ENCODE measurements at regions not wholly inside any gene's neighbourhood (a gene's known extent, or its start where the extent isn't known, plus 50 kb on each side); places are given as distances from the start of the nearest gene placed in this dataset.

DNA sequence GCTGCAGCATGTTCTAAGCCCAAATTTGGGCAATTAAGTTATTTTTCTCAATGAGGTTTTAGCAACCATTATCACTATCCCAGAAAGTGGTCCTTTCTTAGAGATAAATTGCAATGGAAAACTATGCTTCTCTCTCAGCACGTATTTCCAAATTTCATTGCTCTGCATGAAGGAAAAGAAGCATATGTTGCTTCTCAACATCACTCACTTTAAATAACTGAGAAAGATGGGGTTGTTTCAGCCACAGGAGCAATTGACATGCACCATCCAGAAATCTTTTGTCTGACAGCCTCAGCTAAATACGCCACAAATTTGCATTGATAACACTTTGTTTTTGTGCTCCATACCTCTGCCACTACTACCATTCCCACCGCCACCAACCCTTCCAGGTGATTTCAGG, 157.6 kb upstream of the PKN2 start:
- Histone ChIP-seq H3K4me3 (no peak overlapping the region), H3K27me3 (no peaks in the 10 kb centered on the region), H3K27ac (no peak overlapping the region), H3K9me3 (no peaks in the 10 kb centered on the region), H3K4me1 (peaks cover 0 to 2% (median 0%) of the 10 kb centered on the region in 3 donors), H3K36me3 (no peaks in the 10 kb centered on the region)
- TF ChIP-seq POLR2A (IDR thresholded peaks at IDR 0.05) (no peak), EP300 (IDR thresholded peaks at IDR 0.05) (no peak), POLR2AphosphoS5 (IDR thresholded peaks at IDR 0.05) (no peak)
- TF ChIP-seq, protein P1, sequence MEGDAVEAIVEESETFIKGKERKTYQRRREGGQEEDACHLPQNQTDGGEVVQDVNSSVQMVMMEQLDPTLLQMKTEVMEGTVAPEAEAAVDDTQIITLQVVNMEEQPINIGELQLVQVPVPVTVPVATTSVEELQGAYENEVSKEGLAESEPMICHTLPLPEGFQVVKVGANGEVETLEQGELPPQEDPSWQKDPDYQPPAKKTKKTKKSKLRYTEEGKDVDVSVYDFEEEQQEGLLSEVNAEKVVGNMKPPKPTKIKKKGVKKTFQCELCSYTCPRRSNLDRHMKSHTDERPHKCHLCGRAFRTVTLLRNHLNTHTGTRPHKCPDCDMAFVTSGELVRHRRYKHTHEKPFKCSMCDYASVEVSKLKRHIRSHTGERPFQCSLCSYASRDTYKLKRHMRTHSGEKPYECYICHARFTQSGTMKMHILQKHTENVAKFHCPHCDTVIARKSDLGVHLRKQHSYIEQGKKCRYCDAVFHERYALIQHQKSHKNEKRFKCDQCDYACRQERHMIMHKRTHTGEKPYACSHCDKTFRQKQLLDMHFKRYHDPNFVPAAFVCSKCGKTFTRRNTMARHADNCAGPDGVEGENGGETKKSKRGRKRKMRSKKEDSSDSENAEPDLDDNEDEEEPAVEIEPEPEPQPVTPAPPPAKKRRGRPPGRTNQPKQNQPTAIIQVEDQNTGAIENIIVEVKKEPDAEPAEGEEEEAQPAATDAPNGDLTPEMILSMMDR (IDR thresholded peaks at IDR 0.05): no peak
- 84 to 93% methylated on average over 3 of the region's 3 CpGs for WGBS, 2 donors (ENCODE audit: low coverage in 1 of 2)
- no peak for ATAC-seq

DNA sequence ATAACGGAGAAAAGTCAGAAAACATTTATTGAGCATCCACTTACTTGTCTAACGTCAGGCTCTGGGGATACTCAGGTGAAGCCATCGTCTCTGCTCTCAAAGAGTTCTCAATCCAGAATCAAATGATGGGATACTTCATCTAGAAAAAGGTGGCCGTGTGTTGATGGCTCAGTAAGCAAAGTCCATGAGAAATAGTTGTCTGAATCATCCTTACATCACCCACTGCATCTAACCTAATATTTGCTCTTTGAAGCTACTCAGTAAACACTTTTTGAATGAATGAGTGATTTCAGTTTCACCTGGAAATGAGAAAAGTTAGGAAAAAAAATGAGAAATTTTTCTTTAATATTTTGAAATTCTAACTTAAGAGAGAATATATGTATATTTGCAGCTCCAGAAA, 155.3 kb upstream of the PKN2 start:
- Histone ChIP-seq H3K27ac (no peak overlapping the region), H3K36me3 (no peaks in the 10 kb centered on the region), H3K4me3 (no peak overlapping the region), H3K9me3 (no peaks in the 10 kb centered on the region), H3K27me3 (no peaks in the 10 kb centered on the region), H3K4me1 (no peaks in the 10 kb centered on the region)
- TF ChIP-seq EP300 (IDR thresholded peaks at IDR 0.05) (no peak), POLR2A (IDR thresholded peaks at IDR 0.05) (no peak), POLR2AphosphoS5 (IDR thresholded peaks at IDR 0.05) (no peak)
- TF ChIP-seq, protein P1 (IDR thresholded peaks at IDR 0.05): no peak
- ATAC-seq: no peak
- WGBS, 2 donors (ENCODE audit: low coverage in 1 of 2): 90 to 92% methylated on average over 3 to 4 of the region's 4 CpGs

DNA sequence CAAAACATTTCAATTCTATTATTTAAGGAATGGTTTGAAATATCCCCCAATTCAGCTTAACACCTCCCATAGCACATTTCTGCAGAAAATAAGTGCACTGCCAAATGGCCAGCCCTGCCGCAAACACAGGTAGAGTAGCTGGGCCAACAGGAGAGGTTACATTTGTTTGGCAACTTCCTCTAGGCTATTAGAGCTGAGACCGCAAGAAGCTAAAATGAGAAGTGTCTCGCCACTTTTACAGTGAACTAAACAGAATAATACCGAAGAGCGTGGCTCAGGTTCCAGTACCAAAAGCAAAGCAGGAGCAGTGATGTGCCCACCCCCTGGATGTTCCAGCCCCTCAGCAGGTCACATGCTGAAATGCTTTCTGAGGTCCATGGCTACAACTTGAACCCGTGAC, 154.5 kb upstream of the PKN2 start:
- 79 to 94% methylated on average over 2 to 5 of the region's 6 CpGs for WGBS, 2 donors (ENCODE audit: low coverage in 1 of 2)

DNA sequence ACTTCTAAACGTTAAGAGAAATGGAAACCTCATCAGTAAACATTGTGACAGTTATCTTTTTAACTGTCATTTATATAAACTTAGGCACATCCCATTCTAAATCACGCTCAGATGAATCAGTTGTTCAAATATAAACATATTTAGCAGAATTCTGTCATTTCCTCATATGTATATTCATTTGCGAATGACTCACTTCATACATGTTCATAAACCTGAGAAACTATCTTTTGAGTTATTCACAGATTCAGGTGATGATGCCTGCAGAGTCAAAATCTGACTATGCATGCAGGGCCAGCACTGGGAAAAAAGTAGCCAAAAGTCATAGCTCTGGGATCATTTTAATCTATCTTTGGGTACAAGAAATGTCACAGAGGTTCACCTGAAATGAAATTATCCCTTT, 153.8 kb upstream of the PKN2 start:
- 46 to 58% methylated on average over 3 of the region's 3 CpGs for WGBS, 2 donors (ENCODE audit: low coverage in 1 of 2)
- Histone ChIP-seq H3K9me3 (no peaks in the 10 kb centered on the region), H3K4me3 (no peak overlapping the region), H3K4me1 (no peaks in the 10 kb centered on the region), H3K27me3 (no peaks in the 10 kb centered on the region), H3K36me3 (no peaks in the 10 kb centered on the region), H3K27ac (no peak overlapping the region)
- TF ChIP-seq POLR2AphosphoS5 (IDR thresholded peaks at IDR 0.05): no peak
- no peak for TF ChIP-seq EP300 (IDR thresholded peaks at IDR 0.05)
- TF ChIP-seq, protein P1 (IDR thresholded peaks at IDR 0.05): no peak
- no peak for TF ChIP-seq POLR2A (IDR thresholded peaks at IDR 0.05)
- no peak for ATAC-seq

More for the DNA sequence above, 154.5 kb upstream of the PKN2 start:
- Histone ChIP-seq H3K4me3 (no peak overlapping the region), H3K4me1 (no peaks in the 10 kb centered on the region), H3K9me3 (no peaks in the 10 kb centered on the region), H3K27me3 (no peaks in the 10 kb centered on the region), H3K27ac (no peak overlapping the region), H3K36me3 (no peaks in the 10 kb centered on the region)
- TF ChIP-seq POLR2AphosphoS5 (IDR thresholded peaks at IDR 0.05) (no peak), POLR2A (IDR thresholded peaks at IDR 0.05) (no peak), EP300 (IDR thresholded peaks at IDR 0.05) (no peak)
- TF ChIP-seq, protein P1 (IDR thresholded peaks at IDR 0.05): no peak
- no peak for ATAC-seq

DNA sequence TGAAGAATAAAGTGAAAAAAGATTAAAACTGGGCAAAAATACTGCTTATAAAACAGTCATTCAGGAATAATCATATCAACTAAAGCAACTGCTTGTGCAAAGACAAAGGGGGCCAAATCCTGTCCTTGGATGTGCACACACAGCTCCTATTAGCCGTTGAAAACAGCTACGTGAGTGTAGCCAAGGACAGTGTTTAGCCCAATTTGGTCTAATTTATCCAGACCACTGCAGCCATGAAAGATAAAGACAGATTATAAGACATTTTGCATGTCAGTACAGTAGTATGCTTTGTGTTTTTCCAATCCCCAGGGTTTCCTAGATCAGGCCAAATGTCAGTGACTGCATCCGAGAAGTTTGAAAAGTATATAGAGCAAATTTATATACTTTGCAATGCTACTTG, 146.3 kb upstream of the PKN2 start:
- WGBS, 2 donors (ENCODE audit: low coverage in 1 of 2): 25 to 36% methylated on average over 2 to 3 of the region's 3 CpGs
- ATAC-seq: no peak
- Histone ChIP-seq H3K36me3 (no peaks in the 10 kb centered on the region), H3K27me3 (no peaks in the 10 kb centered on the region), H3K4me1 (peaks cover 0 to 18% (median 0%) of the 10 kb centered on the region in 3 donors), H3K9me3 (no peaks in the 10 kb centered on the region), H3K27ac (no peak overlapping the region), H3K4me3 (no peak overlapping the region)
- TF ChIP-seq EP300 (IDR thresholded peaks at IDR 0.05) (no peak), POLR2A (IDR thresholded peaks at IDR 0.05) (no peak), POLR2AphosphoS5 (IDR thresholded peaks at IDR 0.05) (no peak)
- TF ChIP-seq, protein P1 (IDR thresholded peaks at IDR 0.05): no peak
